Right lobe of liver (tissue), 4 donors: ENCODE measurements at regions not wholly inside any gene's neighbourhood (a gene's known extent, or its start where the extent isn't known, plus 50 kb on each side); places are given as distances from the start of the nearest gene placed in this dataset.

Experiments
- POLR2A ChIP-seq: fragments of 450-650 bp; IDR thresholded peaks from one replicate; pipeline ENCODE4 v1.6.1; 2017; ENCODE audit warnings: antibody characterized with exemption, mild to moderate bottlenecking
- TF ChIP-seq, protein P1 (sequence below), 4 donors: fragments of 200-600 bp in 3 of 4; fragments of 450-650 bp in 1 of 4; IDR thresholded peaks; one replicate each; pipeline versions ENCODE4 v1.5.1 to v1.8.0; 2016 to 2022; ENCODE audit warnings: antibody characterized with exemption in 4 of 4, mild to moderate bottlenecking in 2 of 4
- donor health status: DM: no; HTN: no; CAD: no.
- donor health status: DM: no; HTN: no; CAD: no.
- donor health status: DM: no; HTN: yes; CAD: no.

DNA sequence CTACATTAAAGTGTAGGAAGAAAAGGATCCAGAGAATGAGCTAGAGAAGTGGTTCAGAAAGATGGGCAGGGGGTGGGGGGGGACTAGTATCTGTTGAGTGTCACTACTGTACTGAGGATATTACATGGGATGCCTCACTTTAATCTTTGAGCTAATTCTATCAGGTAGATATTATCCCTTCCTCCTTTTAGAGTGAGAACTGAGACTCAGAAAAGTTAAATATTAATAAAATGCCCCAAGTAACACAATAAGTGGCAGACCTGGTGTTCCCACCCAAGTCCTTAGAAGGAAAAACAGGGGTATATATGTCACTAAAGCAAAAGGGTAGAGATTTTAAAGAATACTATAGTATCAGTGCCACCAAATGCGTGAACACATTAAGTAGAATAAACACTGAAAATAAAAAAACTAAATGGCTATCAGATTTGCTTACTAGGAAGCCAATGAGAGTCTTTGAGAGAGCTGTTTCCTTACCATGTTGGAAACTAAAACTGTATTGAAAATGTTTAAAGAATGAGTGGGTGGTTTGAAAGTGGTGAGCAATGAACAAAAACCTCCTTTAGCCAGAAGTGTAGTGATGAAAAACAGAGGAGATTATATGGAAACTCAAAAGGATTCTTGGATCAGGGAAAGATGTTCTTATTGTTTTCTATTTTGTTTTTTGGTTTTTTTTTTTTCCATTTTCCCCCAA is 230.8 kb downstream of the BARHL2 start:
- TF ChIP-seq, protein P1, sequence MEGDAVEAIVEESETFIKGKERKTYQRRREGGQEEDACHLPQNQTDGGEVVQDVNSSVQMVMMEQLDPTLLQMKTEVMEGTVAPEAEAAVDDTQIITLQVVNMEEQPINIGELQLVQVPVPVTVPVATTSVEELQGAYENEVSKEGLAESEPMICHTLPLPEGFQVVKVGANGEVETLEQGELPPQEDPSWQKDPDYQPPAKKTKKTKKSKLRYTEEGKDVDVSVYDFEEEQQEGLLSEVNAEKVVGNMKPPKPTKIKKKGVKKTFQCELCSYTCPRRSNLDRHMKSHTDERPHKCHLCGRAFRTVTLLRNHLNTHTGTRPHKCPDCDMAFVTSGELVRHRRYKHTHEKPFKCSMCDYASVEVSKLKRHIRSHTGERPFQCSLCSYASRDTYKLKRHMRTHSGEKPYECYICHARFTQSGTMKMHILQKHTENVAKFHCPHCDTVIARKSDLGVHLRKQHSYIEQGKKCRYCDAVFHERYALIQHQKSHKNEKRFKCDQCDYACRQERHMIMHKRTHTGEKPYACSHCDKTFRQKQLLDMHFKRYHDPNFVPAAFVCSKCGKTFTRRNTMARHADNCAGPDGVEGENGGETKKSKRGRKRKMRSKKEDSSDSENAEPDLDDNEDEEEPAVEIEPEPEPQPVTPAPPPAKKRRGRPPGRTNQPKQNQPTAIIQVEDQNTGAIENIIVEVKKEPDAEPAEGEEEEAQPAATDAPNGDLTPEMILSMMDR (IDR thresholded peaks at IDR 0.05), result no peak
- TF ChIP-seq POLR2A, result no peak
